GOT3 (cell line): ENCODE measurements at regions not wholly inside any gene's neighbourhood (a gene's known extent, or its start where the extent isn't known, plus 50 kb on each side); places are given as distances from the start of the nearest gene placed in this dataset.
"Not testable (repeated sequence)": the region's sequence is repeated elsewhere in the genome, so short reads cannot be mapped to it uniquely, and the experiment has no call there.

ENCODE experiments used
- DNase-seq: peaks from one replicate; lab custom pipeline; 2025; ENCODE audit warnings: mixed read lengths; lab: John Stamatoyannopoulos, UW

GRCh38 chr2:193841384-193842150 lies 1646.8 kb upstream of the TMEFF2 start:
- no peak for DNase-seq

GRCh38 chr2:193837111-193837738 lies 1642.5 kb upstream of the TMEFF2 start:
- DNase-seq = no peak

- DNase-seq = not testable (repeated sequence)
Measured at GRCh38 chr2:193836424-193837006, 1641.8 kb upstream of the TMEFF2 start.

- DNase-seq = not testable (repeated sequence)
Measured at GRCh38 chr2:193833895-193834294, 1639.2 kb upstream of the TMEFF2 start.

GRCh38 chr2:193824474-193824873 lies 1629.7 kb upstream of the TMEFF2 start:
- DNase-seq = no peak

- no peak for DNase-seq
Measured at GRCh38 chr2:193818801-193819499, 1624.2 kb upstream of the TMEFF2 start.

GRCh38 chr2:193816008-193816407 lies 1621.3 kb upstream of the TMEFF2 start:
- no peak for DNase-seq

GRCh38 chr2:193810533-193810932 lies 1615.8 kb upstream of the TMEFF2 start:
- DNase-seq = no peak

- no peak for DNase-seq
Measured at GRCh38 chr2:193808877-193809276, 1614.1 kb upstream of the TMEFF2 start.

- no peak for DNase-seq
Measured at GRCh38 chr2:193806088-193806774, 1611.5 kb upstream of the TMEFF2 start.

GRCh38 chr2:193796847-193797246 lies 1602.1 kb upstream of the TMEFF2 start:
- DNase-seq = no peak

- DNase-seq = no peak
Measured at GRCh38 chr2:193793914-193794313, 1599.2 kb upstream of the TMEFF2 start.

GRCh38 chr2:193783681-193784080 lies 1588.9 kb upstream of the TMEFF2 start:
- DNase-seq = no peak

GRCh38 chr2:193778293-193778692 lies 1583.6 kb upstream of the TMEFF2 start:
- DNase-seq = no peak

GRCh38 chr2:193776988-193777387 lies 1582.3 kb upstream of the TMEFF2 start:
- no peak for DNase-seq

GRCh38 chr2:193774166-193774565 lies 1579.4 kb upstream of the TMEFF2 start:
- DNase-seq = no peak

GRCh38 chr2:193751299-193751698 lies 1556.6 kb upstream of the TMEFF2 start:
- no peak for DNase-seq

GRCh38 chr2:193749485-193749884 lies 1554.8 kb upstream of the TMEFF2 start:
- no peak for DNase-seq

- DNase-seq = no peak
Measured at GRCh38 chr2:193743089-193743488, 1548.4 kb upstream of the TMEFF2 start.

GRCh38 chr2:193738892-193739291 lies 1544.2 kb upstream of the TMEFF2 start:
- DNase-seq = no peak

GRCh38 chr2:193712912-193713311 lies 1518.2 kb upstream of the TMEFF2 start:
- no peak for DNase-seq

GRCh38 chr2:193703411-193703810 lies 1508.7 kb upstream of the TMEFF2 start:
- DNase-seq = no peak
